Natural killer cell (primary cell): ENCODE measurements at regions not wholly inside any gene's neighbourhood (a gene's known extent, or its start where the extent isn't known, plus 50 kb on each side); places are given as distances from the start of the nearest gene placed in this dataset.

Experiments used
- ATAC-seq, 3 donors: fragments of 150-1000 bp in 2 of 3; fragments of 200-7000 bp in 1 of 3; cut with Tn5 transposase; 1 replicate in 1 of 3; 2 replicates in 2 of 3; pipeline ENCODE4 v1.10.0; 2021; ENCODE audit warnings: mild to moderate bottlenecking in 2 of 3, moderate library complexity in 2 of 3
- DNase-seq, 2 donors: peaks; one replicate each; pipeline versions ENCODE4 v3.0.0 to v3.0.0-alpha.2; 2013 to 2021; ENCODE audit warnings: mixed read lengths in 1 of 2
- H3K27ac ChIP-seq: one replicate; pipeline ENCODE4 v1.5.1; 2013; ENCODE audit warnings: mild to moderate bottlenecking, low read length
- H3K27me3 ChIP-seq: one replicate; pipeline ENCODE4 v1.6.1; 2013; ENCODE audit warnings: low read length; ENCODE audit not compliant: control insufficient read depth, insufficient read depth
- H3K36me3 ChIP-seq: one replicate; pipeline ENCODE4 v1.6.1; 2013; ENCODE audit warnings: low read length; ENCODE audit not compliant: control insufficient read depth, insufficient read depth
- H3K4me1 ChIP-seq: one replicate; pipeline ENCODE4 v1.6.1; 2013; ENCODE audit warnings: low read length; ENCODE audit not compliant: control insufficient read depth, insufficient read depth
- H3K4me3 ChIP-seq: one replicate; pipeline ENCODE4 v1.5.1; 2013; ENCODE audit warnings: low read length
- H3K9me3 ChIP-seq: one replicate; pipeline ENCODE4 v1.6.1; 2013; ENCODE audit warnings: low read length; ENCODE audit not compliant: control insufficient read depth, insufficient read depth
- H3K27ac Mint-ChIP-seq, 2 donors: one replicate each; pipeline ENCODE4 v1.8.0; 2022; ENCODE audit warnings: mild to moderate bottlenecking in 2 of 2, mixed read lengths in 2 of 2, moderate library complexity in 1 of 2
- H3K27me3 Mint-ChIP-seq, 2 donors: one replicate each; pipeline ENCODE4 v1.8.0; 2022; ENCODE audit warnings: low read depth in 2 of 2, mixed read lengths in 2 of 2
- H3K36me3 Mint-ChIP-seq: one replicate; pipeline ENCODE4 v1.8.0; 2022; ENCODE audit warnings: mixed read lengths
- H3K4me1 Mint-ChIP-seq, 2 donors: one replicate each; pipeline ENCODE4 v1.8.0; 2022; ENCODE audit warnings: mixed read lengths in 2 of 2
- H3K4me3 Mint-ChIP-seq: one replicate; pipeline ENCODE4 v1.8.0; 2022; ENCODE audit warnings: mild to moderate bottlenecking, moderate library complexity, mixed read lengths
- H3K9me3 Mint-ChIP-seq, 2 donors: one replicate each; pipeline ENCODE4 v1.8.0; 2022; ENCODE audit warnings: mixed read lengths in 2 of 2
- CTCF ChIP-seq: fragments of 200-600 bp; IDR thresholded peaks from one replicate; pipeline ENCODE4 v1.8.0; 2022; ENCODE audit warnings: antibody characterized with exemption
- WGBS: methylation state at CpG from one replicate; pipeline ENCODE4 v1.1.7; 2013; ENCODE audit warnings: missing lambda C conversion rate; ENCODE audit not compliant: insufficient coverage; 5-methylcytosine and 5-hydroxymethylcytosine counted together
- intact Hi-C: fragments of 100-400 bp; cut with micrococcal nuclease; formaldehyde crosslinking; loops from one replicate; pipeline ENCODE4 v1.14.2; 2022

- Mint-ChIP-seq H3K4me3 (no peak overlapping the region), H3K36me3 (no peaks in the 10 kb centered on the region), H3K4me1 (no peaks in the 10 kb centered on the region), H3K9me3 (no peaks in the 10 kb centered on the region), H3K27me3 (no peaks in the 10 kb centered on the region), H3K27ac (no peak overlapping the region)
- no peak overlapping the region for H3K4me3 ChIP-seq
- H3K36me3 ChIP-seq: no peaks in the 10 kb centered on the region
- H3K4me1 ChIP-seq: no peaks in the 10 kb centered on the region
- intact Hi-C loops: no loop called here
- ATAC-seq: no peak
- no peak for TF ChIP-seq CTCF
- no CpG with 5 or more reads among the region's 1 CpG for WGBS
- H3K27me3 ChIP-seq: no peaks in the 10 kb centered on the region
- DNase-seq: no peak
- H3K27ac ChIP-seq: no peak overlapping the region
- H3K9me3 ChIP-seq: no peaks in the 10 kb centered on the region
These were observed 50.8 kb upstream of the UGP2 start for GRCh38 chr2:63790906-63791305.

- no peaks in the 10 kb centered on the region for H3K4me1 ChIP-seq
- no peaks in the 10 kb centered on the region for H3K36me3 ChIP-seq
- H3K9me3 Mint-ChIP-seq: no peaks in the 10 kb centered on the region
- intact Hi-C loops: no loop called here
- no peaks in the 10 kb centered on the region for H3K27me3 Mint-ChIP-seq
- H3K27ac Mint-ChIP-seq: no peak overlapping the region
- no peak for TF ChIP-seq CTCF
- no peaks in the 10 kb centered on the region for H3K36me3 Mint-ChIP-seq
- H3K4me3 ChIP-seq: no peak overlapping the region
- H3K4me3 Mint-ChIP-seq: no peak overlapping the region
- WGBS: no CpG with 5 or more reads among the region's 1 CpG
- no peak for ATAC-seq
- H3K9me3 ChIP-seq: no peaks in the 10 kb centered on the region
- H3K4me1 Mint-ChIP-seq: no peaks in the 10 kb centered on the region
- no peaks in the 10 kb centered on the region for H3K27me3 ChIP-seq
- DNase-seq: no peak
- no peak overlapping the region for H3K27ac ChIP-seq
These were observed 50.3 kb upstream of the UGP2 start for GRCh38 chr2:63791387-63791786.
